ENCODE measurements at regions not wholly inside any gene's neighbourhood (a gene's known extent, or its start where the extent isn't known, plus 50 kb on each side); places are given as distances from the start of the nearest gene placed in this dataset.
A peak's percentile ranks its signal among the peaks of the same experiment; 100 is the strongest.

DNA sequence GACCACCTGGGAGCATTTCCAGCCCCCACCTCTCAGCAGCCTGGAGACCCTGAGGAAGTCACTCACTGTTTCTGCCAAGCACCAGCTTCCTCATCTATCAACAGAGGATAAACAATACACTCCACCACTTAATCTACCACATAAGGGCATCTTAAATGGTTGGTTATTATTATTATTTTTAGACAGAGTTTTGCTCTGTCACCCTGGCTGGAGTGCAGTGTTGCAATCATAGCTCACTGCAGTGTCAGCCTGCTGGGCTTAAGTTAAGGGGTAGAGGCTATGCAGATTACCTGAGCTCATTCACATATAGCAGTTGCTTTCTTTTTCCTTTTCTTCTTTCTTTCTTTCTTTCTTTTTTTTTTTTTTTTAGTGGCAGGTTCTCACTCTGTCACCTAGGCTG is 59.5 kb upstream of the ELN start:
- Histone ChIP-seq H3K27ac (ENCODE audit: low read depth in 1 of 2, low read length in 2 of 2) (no peak overlapping the region), H3K36me3 (ENCODE audit: control insufficient read depth in 1 of 2, insufficient read depth in 2 of 2, low read length in 1 of 2) (no peaks in the 10 kb centered on the region), H3K4me3 (ENCODE audit: low read length in 2 of 2) (no peak overlapping the region), H3K4me1 (ENCODE audit: control insufficient read depth in 1 of 2, insufficient read depth in 2 of 2, low read length in 2 of 2) (no peaks in the 10 kb centered on the region), H3K9me3 (ENCODE audit: control insufficient read depth, low read length) (no peaks in the 10 kb centered on the region), H3K27me3 (ENCODE audit: control insufficient read depth in 1 of 2, insufficient read depth in 2 of 2, low read length in 1 of 2) (no peaks in the 10 kb centered on the region)
- DNase-seq, result peak; percentile 25 to 57
- intact Hi-C loops (cut with DNase I), result no loop called here
- ATAC-seq (ENCODE audit: low FRiP score), result no peak

DNA sequence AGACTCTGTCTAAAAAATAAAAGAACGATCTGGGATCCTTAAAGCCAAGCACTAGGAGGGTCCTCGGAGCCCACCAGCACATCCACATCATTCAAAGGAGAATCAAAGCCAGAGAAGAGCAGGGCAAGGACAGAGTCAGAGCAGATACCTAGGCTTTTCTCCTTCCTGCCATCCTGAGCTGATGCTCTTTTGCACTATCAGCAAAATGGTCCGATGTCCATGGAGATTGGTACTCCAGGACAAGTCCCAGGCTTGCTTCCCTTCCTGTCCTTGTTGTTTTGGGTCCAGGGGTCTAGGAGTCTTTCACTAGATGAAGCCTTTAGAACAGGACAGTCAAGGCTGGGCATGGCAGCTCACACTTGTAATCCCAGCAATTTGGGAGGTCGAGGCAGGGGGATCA is 58.0 kb upstream of the ELN start:
- no peaks in the 10 kb centered on the region for H3K27me3 ChIP-seq (ENCODE audit: control insufficient read depth in 1 of 2, insufficient read depth in 2 of 2, low read length in 1 of 2)
- DNase-seq (no peak), ATAC-seq (ENCODE audit: low FRiP score) (no peak)
- no peak overlapping the region for H3K27ac ChIP-seq (ENCODE audit: low read depth in 1 of 2, low read length in 2 of 2)
- WGBS, 2 donors, result 98 to 99% methylated on average over 4 of the region's 4 CpGs
- intact Hi-C loops (cut with DNase I), result loop anchor here (5.0 to 10.0 kb wide), 3 partner anchors 55 to 103 kb away; partner anchors contain the start of gene ELN (in 2 of the 2)
- H3K4me3 ChIP-seq (ENCODE audit: low read length in 2 of 2), result no peak overlapping the region
- H3K4me1 ChIP-seq (ENCODE audit: control insufficient read depth in 1 of 2, insufficient read depth in 2 of 2, low read length in 2 of 2), result no peaks in the 10 kb centered on the region
- H3K36me3 ChIP-seq (ENCODE audit: control insufficient read depth in 1 of 2, insufficient read depth in 2 of 2, low read length in 1 of 2), result no peaks in the 10 kb centered on the region
- no peaks in the 10 kb centered on the region for H3K9me3 ChIP-seq (ENCODE audit: control insufficient read depth, low read length)

DNA sequence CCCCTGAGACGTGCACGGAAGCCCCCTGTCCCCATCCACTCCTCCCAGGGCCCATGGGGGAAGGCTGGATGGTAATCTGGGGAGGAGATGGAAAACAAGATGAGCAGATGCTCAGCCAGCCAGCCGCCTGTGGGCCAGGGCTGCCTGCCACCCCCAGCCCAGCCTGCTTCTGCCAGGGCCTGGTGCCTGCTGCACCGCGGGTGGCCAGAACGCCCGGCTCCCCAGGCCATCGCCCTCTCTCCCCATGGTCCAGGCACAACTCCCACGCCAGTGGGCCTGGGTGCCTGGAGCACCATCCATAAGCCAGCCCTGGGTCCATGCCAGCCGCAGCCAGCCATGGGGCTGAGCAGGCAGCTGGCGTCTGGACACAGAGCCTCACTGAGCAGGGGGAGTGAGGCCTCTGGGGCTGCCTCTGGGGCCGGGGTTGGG is 57.2 kb upstream of the ELN start:
- intact Hi-C loops (cut with DNase I), result loop anchor here (5.0 to 10.0 kb wide), 3 partner anchors 54 to 104 kb away; partner anchors contain the start of gene ELN (in 2 of the 2)
- Histone ChIP-seq H3K27me3 (ENCODE audit: control insufficient read depth in 1 of 2, insufficient read depth in 2 of 2, low read length in 1 of 2) (no peaks in the 10 kb centered on the region), H3K4me3 (ENCODE audit: low read length in 2 of 2) (no peak overlapping the region), H3K36me3 (ENCODE audit: control insufficient read depth in 1 of 2, insufficient read depth in 2 of 2, low read length in 1 of 2) (no peaks in the 10 kb centered on the region), H3K27ac (ENCODE audit: low read depth in 1 of 2, low read length in 2 of 2) (no peak overlapping the region), H3K9me3 (ENCODE audit: control insufficient read depth, low read length) (no peaks in the 10 kb centered on the region), H3K4me1 (ENCODE audit: control insufficient read depth in 1 of 2, insufficient read depth in 2 of 2, low read length in 2 of 2) (no peaks in the 10 kb centered on the region)
- ATAC-seq (ENCODE audit: low FRiP score) (no peak), DNase-seq (peak in 1 of 2 donors; percentile 80)
- WGBS, 2 donors, result 14 to 18% methylated on average over 12 of the region's 12 CpGs

DNA sequence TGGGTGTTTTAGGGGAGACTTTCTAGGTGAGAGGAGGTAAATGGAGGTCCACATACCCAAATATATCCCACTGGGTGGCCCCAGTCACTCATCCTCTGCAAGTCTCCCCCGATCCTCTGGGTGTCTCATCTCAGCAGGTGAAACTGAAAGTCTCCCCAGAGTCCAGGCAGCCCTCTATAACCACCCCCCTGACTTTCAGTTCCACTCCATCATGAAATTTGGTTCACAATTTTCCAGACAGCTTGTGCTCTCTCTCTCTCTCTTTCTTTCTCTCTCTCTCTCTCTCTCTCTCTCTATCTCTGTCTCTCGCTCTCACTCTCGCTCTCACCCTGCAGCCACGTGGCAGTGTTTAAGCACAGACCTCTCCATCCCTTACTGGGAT is 56.7 kb upstream of the ELN start:
- Histone ChIP-seq H3K27ac (ENCODE audit: low read depth in 1 of 2, low read length in 2 of 2) (no peak overlapping the region), H3K4me3 (ENCODE audit: low read length in 2 of 2) (no peak overlapping the region), H3K36me3 (ENCODE audit: control insufficient read depth in 1 of 2, insufficient read depth in 2 of 2, low read length in 1 of 2) (no peaks in the 10 kb centered on the region), H3K27me3 (ENCODE audit: control insufficient read depth in 1 of 2, insufficient read depth in 2 of 2, low read length in 1 of 2) (no peaks in the 10 kb centered on the region), H3K9me3 (ENCODE audit: control insufficient read depth, low read length) (no peaks in the 10 kb centered on the region), H3K4me1 (ENCODE audit: control insufficient read depth in 1 of 2, insufficient read depth in 2 of 2, low read length in 2 of 2) (no peaks in the 10 kb centered on the region)
- WGBS, 2 donors, result 21 to 24% methylated on average over 4 of the region's 4 CpGs
- intact Hi-C loops (cut with DNase I), result loop anchor here (5.0 to 10.0 kb wide), 3 partner anchors 53 to 104 kb away; partner anchors contain the start of gene ELN (in 2 of the 2)
- ATAC-seq (ENCODE audit: low FRiP score), result no peak
- no peak for DNase-seq

DNA sequence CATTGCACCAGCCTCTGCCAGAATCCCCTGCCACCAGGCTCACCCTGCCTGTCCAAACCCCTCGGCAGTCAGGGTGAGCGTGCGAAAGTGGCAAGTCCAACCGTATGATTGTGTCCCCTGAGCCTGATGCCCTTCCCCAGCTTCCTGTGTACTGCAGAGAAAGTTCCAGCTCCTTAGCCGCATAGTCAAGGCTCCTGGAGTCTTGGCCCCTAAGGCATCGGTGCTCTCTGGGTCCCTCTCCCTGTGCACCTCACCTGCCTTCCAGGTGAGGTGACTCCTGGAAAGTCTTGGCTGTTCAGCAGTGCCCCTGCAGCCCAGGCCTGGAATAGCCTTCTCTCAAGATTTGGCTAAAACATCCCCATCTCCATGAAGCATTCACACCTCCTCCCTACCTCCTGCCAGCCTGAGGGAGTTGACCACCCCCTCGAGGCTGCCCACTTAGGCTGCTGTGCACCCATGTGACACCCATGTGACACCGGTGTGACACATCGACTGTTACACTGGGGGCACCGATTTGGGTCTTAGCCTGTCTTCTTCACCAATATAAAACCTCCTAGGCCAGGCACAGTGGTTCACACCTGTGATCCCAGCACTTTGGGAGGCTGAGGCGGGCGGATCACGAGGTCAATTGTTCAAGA is 56.1 kb upstream of the ELN start:
- ATAC-seq (ENCODE audit: low FRiP score), result no peak
- Histone ChIP-seq H3K27me3 (ENCODE audit: control insufficient read depth in 1 of 2, insufficient read depth in 2 of 2, low read length in 1 of 2) (no peaks in the 10 kb centered on the region), H3K4me3 (ENCODE audit: low read length in 2 of 2) (no peak overlapping the region), H3K27ac (ENCODE audit: low read depth in 1 of 2, low read length in 2 of 2) (no peak overlapping the region), H3K36me3 (ENCODE audit: control insufficient read depth in 1 of 2, insufficient read depth in 2 of 2, low read length in 1 of 2) (no peaks in the 10 kb centered on the region), H3K4me1 (ENCODE audit: control insufficient read depth in 1 of 2, insufficient read depth in 2 of 2, low read length in 2 of 2) (no peaks in the 10 kb centered on the region), H3K9me3 (ENCODE audit: control insufficient read depth, low read length) (no peaks in the 10 kb centered on the region)
- intact Hi-C loops (cut with DNase I), result loop anchor here (5.0 to 10.0 kb wide), 3 partner anchors 53 to 105 kb away; partner anchors contain the start of gene ELN (in 2 of the 2)
- WGBS, 2 donors, result 50 to 52% methylated on average over 13 of the region's 13 CpGs
- DNase-seq, result peak in 1 of 2 donors; percentile 47

DNA sequence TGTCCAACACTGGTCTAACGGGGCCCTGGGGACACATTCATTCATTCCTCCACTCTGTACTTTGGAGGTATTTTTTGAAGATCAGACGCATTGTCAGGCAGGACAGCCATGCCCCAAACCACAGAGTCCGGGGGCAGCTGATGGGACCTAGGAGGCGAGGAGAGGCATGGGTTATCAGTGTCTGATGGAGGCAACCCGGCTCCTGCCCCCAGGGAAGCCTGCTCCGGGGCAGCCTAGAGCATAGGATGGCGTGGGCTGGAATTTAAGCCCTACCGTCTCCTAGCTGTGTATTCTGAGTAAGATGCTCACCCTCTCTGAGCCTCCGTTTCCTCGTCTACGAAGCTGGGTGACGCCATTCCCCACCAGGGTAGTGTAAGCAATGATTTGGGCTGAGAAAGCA is 55.4 kb upstream of the ELN start:
- H3K27ac ChIP-seq (ENCODE audit: low read depth in 1 of 2, low read length in 2 of 2), result no peak overlapping the region
- peak in 1 of 2 donors; percentile 32 for DNase-seq

DNA sequence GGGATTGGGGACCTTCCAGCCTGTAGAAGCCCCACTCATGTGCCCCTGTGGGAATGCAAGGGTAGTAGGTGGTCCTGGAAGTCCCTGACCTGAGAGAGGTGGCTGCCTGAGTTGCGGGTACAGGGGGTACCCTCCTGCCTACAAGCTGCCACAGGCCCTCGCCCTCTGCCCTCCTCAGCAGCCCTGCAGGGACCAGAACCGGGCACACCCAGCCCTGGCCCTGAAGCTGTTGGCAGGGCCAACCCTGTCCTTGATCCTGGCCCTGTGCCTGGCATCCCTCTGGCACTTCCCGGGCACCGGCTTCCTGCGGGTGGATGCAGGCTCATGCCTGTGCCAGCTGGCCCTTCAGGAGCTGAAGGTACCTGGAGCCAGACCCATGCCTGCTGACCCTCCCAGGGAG is 54.9 kb upstream of the ELN start:
- no peaks in the 10 kb centered on the region for H3K4me1 ChIP-seq (ENCODE audit: control insufficient read depth in 1 of 2, insufficient read depth in 2 of 2, low read length in 2 of 2)
- no peaks in the 10 kb centered on the region for H3K36me3 ChIP-seq (ENCODE audit: control insufficient read depth in 1 of 2, insufficient read depth in 2 of 2, low read length in 1 of 2)
- H3K9me3 ChIP-seq (ENCODE audit: control insufficient read depth, low read length), result no peaks in the 10 kb centered on the region
- no peak overlapping the region for H3K4me3 ChIP-seq (ENCODE audit: low read length in 2 of 2)
- DNase-seq (peak; percentile 85 to 86), ATAC-seq (ENCODE audit: low FRiP score) (peak; percentile 52)
- WGBS, 2 donors, result 9 to 10% methylated on average over 6 of the region's 6 CpGs
- intact Hi-C loops (cut with DNase I), result loop anchor here (5.0 to 10.0 kb wide), 3 partner anchors 52 to 106 kb away; partner anchors contain the start of gene ELN (in 2 of the 2)
- no peaks in the 10 kb centered on the region for H3K27me3 ChIP-seq (ENCODE audit: control insufficient read depth in 1 of 2, insufficient read depth in 2 of 2, low read length in 1 of 2)
- no peak overlapping the region for H3K27ac ChIP-seq (ENCODE audit: low read depth in 1 of 2, low read length in 2 of 2)

More for the DNA sequence above, 55.4 kb upstream of the ELN start:
- Histone ChIP-seq H3K4me1 (ENCODE audit: control insufficient read depth in 1 of 2, insufficient read depth in 2 of 2, low read length in 2 of 2) (no peaks in the 10 kb centered on the region), H3K27me3 (ENCODE audit: control insufficient read depth in 1 of 2, insufficient read depth in 2 of 2, low read length in 1 of 2) (no peaks in the 10 kb centered on the region), H3K4me3 (ENCODE audit: low read length in 2 of 2) (no peak overlapping the region), H3K36me3 (ENCODE audit: control insufficient read depth in 1 of 2, insufficient read depth in 2 of 2, low read length in 1 of 2) (no peaks in the 10 kb centered on the region), H3K9me3 (ENCODE audit: control insufficient read depth, low read length) (no peaks in the 10 kb centered on the region)
- intact Hi-C loops (cut with DNase I), result loop anchor here (5.0 to 10.0 kb wide), 3 partner anchors 52 to 105 kb away; partner anchors contain the start of gene ELN (in 2 of the 2)
- WGBS, 2 donors, result 85 to 86% methylated on average over 11 to 12 of the region's 12 CpGs
- no peak for ATAC-seq (ENCODE audit: low FRiP score)

DNA sequence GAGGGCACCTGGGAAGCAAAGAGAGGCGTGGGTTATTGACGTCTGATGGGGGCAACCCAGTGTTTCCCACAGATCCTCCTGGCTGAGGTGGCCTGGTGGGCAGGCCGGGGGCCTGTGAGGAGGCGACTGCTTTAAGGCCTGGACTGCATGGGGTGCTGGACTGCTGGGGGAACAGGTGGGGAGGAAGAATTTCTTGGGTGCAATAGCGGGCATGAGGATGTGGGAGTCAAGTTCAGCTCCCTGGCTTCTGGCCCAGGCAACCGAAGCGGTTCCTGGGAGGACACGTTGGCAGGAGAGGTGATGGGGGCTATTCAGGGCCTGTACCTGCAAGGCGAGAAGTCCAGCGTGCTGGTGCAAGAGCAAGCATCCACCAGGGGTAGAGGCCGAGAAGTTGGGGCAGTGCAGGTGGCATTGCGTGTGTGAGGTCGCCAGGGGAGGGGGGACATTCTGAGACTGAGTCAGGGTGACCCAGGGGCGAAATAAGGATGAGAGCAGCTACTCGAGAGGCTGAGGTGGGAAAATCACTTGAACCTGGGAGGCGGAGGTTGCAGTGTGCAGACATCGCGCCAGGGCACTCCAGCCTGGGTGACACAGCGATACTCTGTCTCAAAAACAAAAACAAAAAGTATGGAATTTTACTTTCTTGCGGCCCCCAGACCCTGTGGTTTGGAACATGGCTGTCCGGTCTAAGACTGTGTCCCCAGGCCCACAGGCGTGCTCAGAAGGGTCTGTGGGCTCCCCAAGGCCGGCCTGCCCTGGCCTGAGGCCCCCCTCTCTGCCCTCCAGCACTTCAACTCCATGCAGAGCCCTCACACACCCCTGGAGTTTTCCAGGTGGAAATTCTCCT is 53.6 kb upstream of the ELN start:
- H3K9me3 ChIP-seq (ENCODE audit: control insufficient read depth, low read length), result no peaks in the 10 kb centered on the region
- no peak overlapping the region for H3K4me3 ChIP-seq (ENCODE audit: low read length in 2 of 2)
- DNase-seq (peak in 1 of 2 donors; percentile 59), ATAC-seq (ENCODE audit: low FRiP score) (no peak)
- 52 to 57% methylated on average over 23 of the region's 23 CpGs for WGBS, 2 donors
- no peaks in the 10 kb centered on the region for H3K36me3 ChIP-seq (ENCODE audit: control insufficient read depth in 1 of 2, insufficient read depth in 2 of 2, low read length in 1 of 2)
- H3K4me1 ChIP-seq (ENCODE audit: control insufficient read depth in 1 of 2, insufficient read depth in 2 of 2, low read length in 2 of 2), result no peaks in the 10 kb centered on the region
- H3K27ac ChIP-seq (ENCODE audit: low read depth in 1 of 2, low read length in 2 of 2), result peak overlapping the region in 1 of 2 donors; percentile 39
- intact Hi-C loops (cut with DNase I), result loop anchor here (5.0 to 10.0 kb wide), 3 partner anchors 50 to 107 kb away; partner anchors contain the start of gene ELN (in 2 of the 2)
- no peaks in the 10 kb centered on the region for H3K27me3 ChIP-seq (ENCODE audit: control insufficient read depth in 1 of 2, insufficient read depth in 2 of 2, low read length in 1 of 2)
